ENCODE measurements at regions not wholly inside any gene's neighbourhood (a gene's known extent, or its start where the extent isn't known, plus 50 kb on each side); places are given as distances from the start of the nearest gene placed in this dataset.
"Not testable (repeated sequence)": the region's sequence is repeated elsewhere in the genome, so short reads cannot be mapped to it uniquely, and the experiment has no call there.

GRCh38 chr11:38937709-38938108 lies 2339.7 kb upstream of the RAG2 start:
- intact Hi-C loops (cut with DNase I): no loop called here

GRCh38 chr11:38935941-38936340 lies 2337.9 kb upstream of the RAG2 start:
- intact Hi-C loops (cut with DNase I): no loop called here
- no peak for DNase-seq

More at GRCh38 chr11:38937709-38938108, 2339.7 kb upstream of the RAG2 start:
- DNase-seq: no peak

- intact Hi-C loops (cut with DNase I): no loop called here
- DNase-seq: no peak
Observed at GRCh38 chr11:38927993-38928392, 2330.0 kb upstream of the RAG2 start.

- no peak for DNase-seq
- intact Hi-C loops (cut with DNase I): no loop called here
Observed at GRCh38 chr11:38924644-38925043, 2326.6 kb upstream of the RAG2 start.

GRCh38 chr11:38900211-38900610 lies 2302.2 kb upstream of the RAG2 start:
- intact Hi-C loops (cut with DNase I): no loop called here
- no peak for DNase-seq

- DNase-seq; intact Hi-C loops (cut with DNase I): not testable (repeated sequence)
Observed at GRCh38 chr11:38894201-38894600, 2296.2 kb upstream of the RAG2 start.

GRCh38 chr11:38884145-38884865 lies 2286.3 kb upstream of the RAG2 start:
- intact Hi-C loops (cut with DNase I): no loop called here
- no peak for DNase-seq

- intact Hi-C loops (cut with DNase I): no loop called here
- DNase-seq: peak in 1 of 10 donors; percentile 21
Observed at GRCh38 chr11:38867338-38867737, 2269.3 kb upstream of the RAG2 start.

GRCh38 chr11:38865922-38866321 lies 2267.9 kb upstream of the RAG2 start:
- no peak for DNase-seq

GRCh38 chr11:38842991-38843390 lies 2245.0 kb upstream of the RAG2 start:
- intact Hi-C loops (cut with DNase I): no loop called here
- no peak for DNase-seq

More at GRCh38 chr11:38865922-38866321, 2267.9 kb upstream of the RAG2 start:
- intact Hi-C loops (cut with DNase I): no loop called here

- DNase-seq: no peak
- intact Hi-C loops (cut with DNase I): no loop called here
Observed at GRCh38 chr11:38839071-38839470, 2241.0 kb upstream of the RAG2 start.

- intact Hi-C loops (cut with DNase I): no loop called here
- DNase-seq: no peak
Observed at GRCh38 chr11:38835966-38836365, 2237.9 kb upstream of the RAG2 start.

GRCh38 chr11:38824573-38824972 lies 2226.5 kb upstream of the RAG2 start:
- no peak for DNase-seq

GRCh38 chr11:38821786-38822185 lies 2223.8 kb upstream of the RAG2 start:
- DNase-seq: peak in 2 of 10 donors; percentile 39 to 63
- intact Hi-C loops (cut with DNase I): not testable (repeated sequence)

More at GRCh38 chr11:38824573-38824972, 2226.5 kb upstream of the RAG2 start:
- intact Hi-C loops (cut with DNase I): no loop called here

- DNase-seq: no peak
Observed at GRCh38 chr11:38819981-38820380, 2221.9 kb upstream of the RAG2 start.

GRCh38 chr11:38818720-38819119 lies 2220.7 kb upstream of the RAG2 start:
- intact Hi-C loops (cut with DNase I): no loop called here
- DNase-seq: no peak

More at GRCh38 chr11:38819981-38820380, 2221.9 kb upstream of the RAG2 start:
- intact Hi-C loops (cut with DNase I): no loop called here

- no peak for DNase-seq
- intact Hi-C loops (cut with DNase I): no loop called here
Observed at GRCh38 chr11:38814670-38815069, 2216.6 kb upstream of the RAG2 start.

- intact Hi-C loops (cut with DNase I): no loop called here
- DNase-seq: no peak
Observed at GRCh38 chr11:38809521-38809920, 2211.5 kb upstream of the RAG2 start.

GRCh38 chr11:38796281-38796680 lies 2198.2 kb upstream of the RAG2 start:
- intact Hi-C loops (cut with DNase I): no loop called here
- DNase-seq: no peak

GRCh38 chr11:38795027-38795426 lies 2197.0 kb upstream of the RAG2 start:
- intact Hi-C loops (cut with DNase I): no loop called here
- no peak for DNase-seq

- intact Hi-C loops (cut with DNase I): no loop called here
- peak in 2 of 10 donors; percentile 19 to 25 for DNase-seq
Observed at GRCh38 chr11:38791346-38791961, 2193.4 kb upstream of the RAG2 start.

GRCh38 chr11:38788561-38788960 lies 2190.5 kb upstream of the RAG2 start:
- intact Hi-C loops (cut with DNase I): loop anchor here (10.0 kb wide), 1 partner anchor 1334 kb away; no protein-coding TSS in a partner anchor
- no peak for DNase-seq

Measured in posterior cingulate gyrus (tissue), 11 donors.